ENCODE measurements at regions not wholly inside any gene's neighbourhood (a gene's known extent, or its start where the extent isn't known, plus 50 kb on each side); places are given as distances from the start of the nearest gene placed in this dataset.

DNA sequence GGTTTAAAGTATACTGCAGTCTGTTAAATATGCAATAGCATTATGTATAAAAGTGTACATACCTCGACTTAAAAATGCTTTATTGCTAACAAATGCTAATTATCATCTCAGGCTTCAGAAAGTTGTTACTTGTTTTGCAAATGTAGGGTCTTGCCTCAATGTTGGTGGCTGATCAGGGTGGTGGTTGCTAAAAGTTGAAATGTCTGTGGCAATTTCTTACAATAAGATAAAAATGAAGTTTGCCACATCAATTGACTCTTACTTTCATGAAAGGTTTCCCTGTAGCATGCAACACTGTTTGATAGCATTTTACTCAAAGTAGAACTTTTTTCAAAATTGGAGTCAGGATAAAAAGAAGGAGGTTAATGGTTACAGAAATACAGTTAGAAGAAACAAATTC lies 407.7 kb upstream of the OR4E1 start:
- Histone ChIP-seq H3K4me1 (ENCODE audit: control insufficient read depth in 1 of 2, insufficient read depth in 2 of 2, low read length in 2 of 2) (no peaks in the 10 kb centered on the region), H3K9ac (ENCODE audit: insufficient read depth, low read length, poor library complexity, severe bottlenecking) (no peak overlapping the region), H3K27ac (ENCODE audit: low read depth in 1 of 2, low read length in 2 of 2) (no peak overlapping the region), H3K9me3 (replicated peaks in 1 of 2; ENCODE audit: control insufficient read depth in 1 of 2, insufficient read depth in 1 of 2, low read length in 2 of 2) (no peaks in the 10 kb centered on the region), H4K20me1 (ENCODE audit: insufficient read depth, low read length) (no peaks in the 10 kb centered on the region), H2AFZ (ENCODE audit: insufficient read depth, low read depth, low read length, poor library complexity, severe bottlenecking) (no peak overlapping the region), H3K36me3 (replicated peaks in 1 of 2; ENCODE audit: control insufficient read depth in 1 of 2, insufficient read depth in 2 of 2, low read length in 2 of 2) (no peaks in the 10 kb centered on the region), H3K4me2 (replicated peaks; ENCODE audit: extremely low read depth, low read length, poor library complexity, severe bottlenecking) (no peak overlapping the region), H3K79me2 (ENCODE audit: insufficient read depth, low read length) (no peaks in the 10 kb centered on the region), H3K4me3 (replicated peaks in 1 of 3; ENCODE audit: low read depth in 2 of 3, low read length in 3 of 3) (no peak overlapping the region), H3K27me3 (ENCODE audit: control insufficient read depth in 2 of 2, insufficient read depth in 2 of 2, low read length in 2 of 2) (no peaks in the 10 kb centered on the region)
- Mint-ChIP-seq H3K36me3 (no peaks in the 10 kb centered on the region), H3K4me3 (no peak overlapping the region), H3K4me1 (peaks cover 7% of the 10 kb centered on the region), H3K27me3 (ENCODE audit: low read depth in 3 of 3) (peaks cover 0 to 3% (median 2%) of the 10 kb centered on the region in 3 donors), H3K27ac (no peak overlapping the region), H3K9me3 (peaks cover 0 to 6% (median 3%) of the 10 kb centered on the region in 7 donors)
- intact Hi-C loops (cut with micrococcal nuclease): no loop called here
- WGBS (ENCODE audit: insufficient coverage): no CpG with 5 or more reads among the region's 1 CpG
- DNase-seq: no peak
- TF ChIP-seq, protein P1, sequence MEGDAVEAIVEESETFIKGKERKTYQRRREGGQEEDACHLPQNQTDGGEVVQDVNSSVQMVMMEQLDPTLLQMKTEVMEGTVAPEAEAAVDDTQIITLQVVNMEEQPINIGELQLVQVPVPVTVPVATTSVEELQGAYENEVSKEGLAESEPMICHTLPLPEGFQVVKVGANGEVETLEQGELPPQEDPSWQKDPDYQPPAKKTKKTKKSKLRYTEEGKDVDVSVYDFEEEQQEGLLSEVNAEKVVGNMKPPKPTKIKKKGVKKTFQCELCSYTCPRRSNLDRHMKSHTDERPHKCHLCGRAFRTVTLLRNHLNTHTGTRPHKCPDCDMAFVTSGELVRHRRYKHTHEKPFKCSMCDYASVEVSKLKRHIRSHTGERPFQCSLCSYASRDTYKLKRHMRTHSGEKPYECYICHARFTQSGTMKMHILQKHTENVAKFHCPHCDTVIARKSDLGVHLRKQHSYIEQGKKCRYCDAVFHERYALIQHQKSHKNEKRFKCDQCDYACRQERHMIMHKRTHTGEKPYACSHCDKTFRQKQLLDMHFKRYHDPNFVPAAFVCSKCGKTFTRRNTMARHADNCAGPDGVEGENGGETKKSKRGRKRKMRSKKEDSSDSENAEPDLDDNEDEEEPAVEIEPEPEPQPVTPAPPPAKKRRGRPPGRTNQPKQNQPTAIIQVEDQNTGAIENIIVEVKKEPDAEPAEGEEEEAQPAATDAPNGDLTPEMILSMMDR (IDR thresholded peaks at IDR 0.05): no peak

DNA sequence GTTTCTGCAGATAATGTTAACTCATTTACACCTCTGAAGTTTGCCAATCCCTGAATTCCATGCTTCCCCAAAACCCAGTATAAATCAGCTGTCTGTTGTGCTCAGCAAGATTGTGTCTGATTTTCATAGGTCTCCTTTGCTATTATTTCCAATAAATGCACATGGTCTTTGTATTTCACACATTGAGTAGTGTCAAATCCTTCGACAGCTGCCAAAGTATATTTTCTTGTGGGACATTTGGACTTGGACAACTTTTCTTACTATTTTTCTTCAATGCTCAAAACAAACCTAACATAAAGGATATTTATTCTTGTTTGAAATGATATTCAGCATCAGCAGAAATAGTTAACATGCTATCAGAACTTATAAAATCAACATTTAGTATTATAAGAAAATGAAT lies 406.1 kb upstream of the OR4E1 start:
- H3K27me3 ChIP-seq (ENCODE audit: control insufficient read depth in 2 of 2, insufficient read depth in 2 of 2, low read length in 2 of 2): no peaks in the 10 kb centered on the region
- no peaks in the 10 kb centered on the region for H3K36me3 ChIP-seq (replicated peaks in 1 of 2; ENCODE audit: control insufficient read depth in 1 of 2, insufficient read depth in 2 of 2, low read length in 2 of 2)
- no peaks in the 10 kb centered on the region for H4K20me1 ChIP-seq (ENCODE audit: insufficient read depth, low read length)
- H3K4me2 ChIP-seq (replicated peaks; ENCODE audit: extremely low read depth, low read length, poor library complexity, severe bottlenecking): no peak overlapping the region
- H3K36me3 Mint-ChIP-seq: no peaks in the 10 kb centered on the region
- H3K79me2 ChIP-seq (ENCODE audit: insufficient read depth, low read length): no peaks in the 10 kb centered on the region
- no peak overlapping the region for H3K4me3 ChIP-seq (replicated peaks in 1 of 3; ENCODE audit: low read depth in 2 of 3, low read length in 3 of 3)
- peaks cover 4 to 8% of the 10 kb centered on the region in 2 donors for H3K9me3 ChIP-seq (replicated peaks in 1 of 2; ENCODE audit: control insufficient read depth in 1 of 2, insufficient read depth in 1 of 2, low read length in 2 of 2)
- H2AFZ ChIP-seq (ENCODE audit: insufficient read depth, low read depth, low read length, poor library complexity, severe bottlenecking): no peak overlapping the region
- intact Hi-C loops (cut with micrococcal nuclease): no loop called here
- TF ChIP-seq, protein P1 (IDR thresholded peaks at IDR 0.05): no peak
- WGBS (ENCODE audit: insufficient coverage): no CpG with 5 or more reads among the region's 1 CpG
- peaks cover 4% of the 10 kb centered on the region for H3K4me1 Mint-ChIP-seq
- H3K4me3 Mint-ChIP-seq: no peak overlapping the region
- H3K27ac Mint-ChIP-seq: no peak overlapping the region
- peaks cover 6 to 12% (median 10%) of the 10 kb centered on the region in 7 donors for H3K9me3 Mint-ChIP-seq
- no peak for DNase-seq
- no peak overlapping the region for H3K27ac ChIP-seq (ENCODE audit: low read depth in 1 of 2, low read length in 2 of 2)
- H3K9ac ChIP-seq (ENCODE audit: insufficient read depth, low read length, poor library complexity, severe bottlenecking): no peak overlapping the region
- no peaks in the 10 kb centered on the region for H3K4me1 ChIP-seq (ENCODE audit: control insufficient read depth in 1 of 2, insufficient read depth in 2 of 2, low read length in 2 of 2)
- peaks cover 0 to 3% (median 2%) of the 10 kb centered on the region in 3 donors for H3K27me3 Mint-ChIP-seq (ENCODE audit: low read depth in 3 of 3)

Measured in CD14-positive monocyte (primary cell).